ENCODE measurements at regions not wholly inside any gene's neighbourhood (a gene's known extent, or its start where the extent isn't known, plus 50 kb on each side); places are given as distances from the start of the nearest gene placed in this dataset.

DNA sequence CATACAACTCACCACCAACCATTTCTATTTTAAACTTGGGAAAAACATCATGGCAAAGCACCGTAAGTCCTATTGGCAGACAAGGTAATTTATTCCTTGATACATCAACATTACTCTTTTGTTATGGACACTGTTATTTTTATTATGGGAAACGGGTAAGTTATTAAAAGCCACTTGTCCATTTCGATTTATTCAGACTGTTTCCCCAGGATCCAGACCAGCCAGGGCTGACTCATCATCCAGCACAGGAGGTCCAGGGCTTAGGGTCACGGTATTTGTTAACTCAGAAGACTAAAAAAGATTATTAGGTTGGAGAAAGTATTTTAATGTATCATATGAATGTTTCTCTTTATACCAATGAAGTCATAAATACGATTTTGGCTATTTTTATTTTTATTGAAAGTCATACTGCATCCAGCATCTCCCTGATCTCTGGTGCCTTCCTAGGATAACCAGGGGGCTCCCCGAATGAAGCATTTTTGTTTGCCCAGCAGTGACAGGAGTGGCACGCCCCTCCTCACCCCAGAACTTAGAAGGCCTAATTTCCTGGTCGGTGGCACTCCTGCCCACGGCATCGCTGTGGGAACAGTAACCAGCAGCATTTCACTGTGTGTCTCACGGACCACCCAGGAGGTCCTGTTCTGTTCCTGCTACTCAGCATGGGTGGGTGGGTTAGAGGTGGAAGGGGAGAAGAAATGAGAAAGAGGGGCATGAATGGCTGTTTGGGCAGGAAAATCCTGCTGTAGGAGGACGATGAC lies 446.1 kb downstream of the EIPR1 start:
- Histone ChIP-seq H3K4me1 (ENCODE audit: insufficient read depth, insufficient read length) (no peaks in the 10 kb centered on the region), H3K9me3 (ENCODE audit: insufficient read depth, low read length) (peaks cover 16% of the 10 kb centered on the region; the same call in 1 of the 2 replicates), H3K36me3 (ENCODE audit: insufficient read depth, insufficient read length, low read length) (no peaks in the 10 kb centered on the region), H3K27me3 (ENCODE audit: insufficient read depth, insufficient read length) (no peaks in the 10 kb centered on the region), H3K9ac (ENCODE audit: insufficient read length, low read depth) (no peak overlapping the region), H3K4me3 (ENCODE audit: insufficient read length, low read depth) (no peak overlapping the region)
- no peak for TF ChIP-seq SUZ12 (IDR thresholded peaks at IDR 0.05; ENCODE audit: extremely low read depth, insufficient read depth, insufficient read length)
- TF ChIP-seq ZNF274 (IDR thresholded peaks at IDR 0.05; ENCODE audit: low read depth, low read length): no peak
- TF ChIP-seq YY1 (IDR thresholded peaks at IDR 0.05; ENCODE audit: insufficient read depth, insufficient read length): no peak
- no peak for DNase-seq (ENCODE audit: low read depth, low spot score)

DNA sequence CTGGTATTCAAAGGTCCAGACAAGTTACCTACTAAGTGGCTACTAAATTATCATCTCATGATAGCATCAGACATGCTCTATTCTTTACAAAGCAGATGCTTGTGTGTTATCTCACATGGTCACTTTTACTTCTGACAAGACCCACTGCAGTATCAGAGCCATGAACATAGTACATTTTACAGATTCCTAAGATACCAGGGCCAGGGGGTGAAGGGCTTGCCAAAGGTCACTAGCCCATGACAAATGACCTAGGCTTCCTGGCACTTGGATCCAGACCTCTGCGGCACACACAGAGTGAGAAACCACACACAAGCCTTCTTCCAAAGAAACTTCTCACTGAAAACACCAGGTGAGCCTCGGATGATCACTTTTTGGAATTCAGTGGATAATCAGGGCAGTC lies 446.8 kb downstream of the EIPR1 start:
- no peaks in the 10 kb centered on the region for H3K4me1 ChIP-seq (ENCODE audit: insufficient read depth, insufficient read length)
- peaks cover 16% of the 10 kb centered on the region; the same call in 1 of the 2 replicates for H3K9me3 ChIP-seq (ENCODE audit: insufficient read depth, low read length)
- no peak for DNase-seq (ENCODE audit: low read depth, low spot score)
- TF ChIP-seq SUZ12 (IDR thresholded peaks at IDR 0.05; ENCODE audit: extremely low read depth, insufficient read depth, insufficient read length) (no peak), YY1 (IDR thresholded peaks at IDR 0.05; ENCODE audit: insufficient read depth, insufficient read length) (no peak), ZNF274 (IDR thresholded peaks at IDR 0.05; ENCODE audit: low read depth, low read length) (no peak)
- H3K4me3 ChIP-seq (ENCODE audit: insufficient read length, low read depth): no peak overlapping the region
- H3K36me3 ChIP-seq (ENCODE audit: insufficient read depth, insufficient read length, low read length): no peaks in the 10 kb centered on the region
- no peaks in the 10 kb centered on the region for H3K27me3 ChIP-seq (ENCODE audit: insufficient read depth, insufficient read length)
- H3K9ac ChIP-seq (ENCODE audit: insufficient read length, low read depth): no peak overlapping the region

- Histone ChIP-seq H3K36me3 (ENCODE audit: insufficient read depth, insufficient read length, low read length) (no peaks in the 10 kb centered on the region), H3K27me3 (ENCODE audit: insufficient read depth, insufficient read length) (no peaks in the 10 kb centered on the region), H3K9ac (ENCODE audit: insufficient read length, low read depth) (no peak overlapping the region), H3K4me3 (ENCODE audit: insufficient read length, low read depth) (no peak overlapping the region), H3K4me1 (ENCODE audit: insufficient read depth, insufficient read length) (no peaks in the 10 kb centered on the region), H3K9me3 (ENCODE audit: insufficient read depth, low read length) (peaks cover 16% of the 10 kb centered on the region; the same call in 1 of the 2 replicates)
- no peak for TF ChIP-seq YY1 (IDR thresholded peaks at IDR 0.05; ENCODE audit: insufficient read depth, insufficient read length)
- no peak for TF ChIP-seq SUZ12 (IDR thresholded peaks at IDR 0.05; ENCODE audit: extremely low read depth, insufficient read depth, insufficient read length)
- TF ChIP-seq ZNF274 (IDR thresholded peaks at IDR 0.05; ENCODE audit: low read depth, low read length): no peak
- DNase-seq (ENCODE audit: low read depth, low spot score): no peak
Measured at GRCh38 chr2:2926858-2927175, 450.8 kb downstream of the EIPR1 start.

GRCh38 chr2:2926009-2926857 lies 451.4 kb downstream of the EIPR1 start:
- Histone ChIP-seq H3K36me3 (ENCODE audit: insufficient read depth, insufficient read length, low read length) (no peaks in the 10 kb centered on the region), H3K4me3 (ENCODE audit: insufficient read length, low read depth) (no peak overlapping the region), H3K9ac (ENCODE audit: insufficient read length, low read depth) (no peak overlapping the region), H3K4me1 (ENCODE audit: insufficient read depth, insufficient read length) (no peaks in the 10 kb centered on the region), H3K9me3 (ENCODE audit: insufficient read depth, low read length) (peaks cover 16% of the 10 kb centered on the region; the same call in 1 of the 2 replicates), H3K27me3 (ENCODE audit: insufficient read depth, insufficient read length) (no peaks in the 10 kb centered on the region)
- TF ChIP-seq ZNF274 (IDR thresholded peaks at IDR 0.05; ENCODE audit: low read depth, low read length) (no peak), YY1 (IDR thresholded peaks at IDR 0.05; ENCODE audit: insufficient read depth, insufficient read length) (no peak), SUZ12 (IDR thresholded peaks at IDR 0.05; ENCODE audit: extremely low read depth, insufficient read depth, insufficient read length) (no peak)
- no peak for DNase-seq (ENCODE audit: low read depth, low spot score)

DNA sequence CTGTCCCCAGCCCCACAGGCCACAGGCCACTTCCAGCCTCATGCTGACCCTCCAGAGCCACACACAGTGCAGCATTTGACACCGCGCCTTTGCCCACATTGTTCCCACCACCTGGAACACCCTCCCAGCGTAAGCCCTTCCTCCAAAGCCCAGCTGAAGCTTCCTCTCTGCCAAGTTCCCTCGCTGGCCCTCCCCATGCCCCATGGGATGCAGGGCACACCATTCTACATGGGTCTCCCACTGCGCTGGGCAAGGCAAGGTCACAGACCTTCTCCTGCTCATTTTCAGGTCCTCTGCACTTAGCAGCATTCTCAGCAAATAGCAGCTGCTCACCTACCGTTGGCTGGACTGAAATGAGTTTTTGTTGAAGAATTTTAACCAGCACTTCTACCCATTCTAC lies 455.5 kb downstream of the EIPR1 start:
- Histone ChIP-seq H3K9me3 (ENCODE audit: insufficient read depth, low read length) (no peaks in the 10 kb centered on the region), H3K4me3 (ENCODE audit: insufficient read length, low read depth) (no peak overlapping the region), H3K27me3 (ENCODE audit: insufficient read depth, insufficient read length) (no peaks in the 10 kb centered on the region), H3K9ac (ENCODE audit: insufficient read length, low read depth) (no peak overlapping the region), H3K4me1 (ENCODE audit: insufficient read depth, insufficient read length) (no peaks in the 10 kb centered on the region), H3K36me3 (ENCODE audit: insufficient read depth, insufficient read length, low read length) (no peaks in the 10 kb centered on the region)
- no peak for TF ChIP-seq SUZ12 (IDR thresholded peaks at IDR 0.05; ENCODE audit: extremely low read depth, insufficient read depth, insufficient read length)
- TF ChIP-seq YY1 (IDR thresholded peaks at IDR 0.05; ENCODE audit: insufficient read depth, insufficient read length): no peak
- no peak for TF ChIP-seq ZNF274 (IDR thresholded peaks at IDR 0.05; ENCODE audit: low read depth, low read length)
- DNase-seq (ENCODE audit: low read depth, low spot score): no peak

GRCh38 chr2:2921011-2921720 lies 456.5 kb downstream of the EIPR1 start:
- no peaks in the 10 kb centered on the region for H3K4me1 ChIP-seq (ENCODE audit: insufficient read depth, insufficient read length)
- H3K9me3 ChIP-seq (ENCODE audit: insufficient read depth, low read length): no peaks in the 10 kb centered on the region
- H3K4me3 ChIP-seq (ENCODE audit: insufficient read length, low read depth): no peak overlapping the region
- no peaks in the 10 kb centered on the region for H3K36me3 ChIP-seq (ENCODE audit: insufficient read depth, insufficient read length, low read length)
- H3K9ac ChIP-seq (ENCODE audit: insufficient read length, low read depth): no peak overlapping the region
- no peaks in the 10 kb centered on the region for H3K27me3 ChIP-seq (ENCODE audit: insufficient read depth, insufficient read length)
- no peak for TF ChIP-seq ZNF274 (IDR thresholded peaks at IDR 0.05; ENCODE audit: low read depth, low read length)
- no peak for TF ChIP-seq YY1 (IDR thresholded peaks at IDR 0.05; ENCODE audit: insufficient read depth, insufficient read length)
- no peak for TF ChIP-seq SUZ12 (IDR thresholded peaks at IDR 0.05; ENCODE audit: extremely low read depth, insufficient read depth, insufficient read length)
- DNase-seq (ENCODE audit: low read depth, low spot score): no peak

Measured in NT2/D1 (cell line).